Mesothelial cell of epicardium (in vitro differentiated cells): ENCODE measurements at regions not wholly inside any gene's neighbourhood (a gene's known extent, or its start where the extent isn't known, plus 50 kb on each side); places are given as distances from the start of the nearest gene placed in this dataset.

Experiments
- DNase-seq, 2 experiments: peaks; one replicate each; pipeline ENCODE4 v3.0.0; 2021; ENCODE audit warnings: low spot score in 2 of 2; ENCODE audit not compliant: unreplicated experiment in 2 of 2
- H3K27ac Mint-ChIP-seq: 2 replicates; pipeline ENCODE4 v1.8.0; 2021; ENCODE audit warnings: mixed read lengths
- H3K27me3 Mint-ChIP-seq: 2 replicates; pipeline ENCODE4 v1.8.0; 2021; ENCODE audit warnings: low read depth, mixed read lengths
- H3K36me3 Mint-ChIP-seq: 2 replicates; pipeline ENCODE4 v1.8.0; 2021; ENCODE audit warnings: mixed read lengths
- H3K4me1 Mint-ChIP-seq: 2 replicates; pipeline ENCODE4 v1.8.0; 2021; ENCODE audit warnings: mixed read lengths
- H3K4me3 Mint-ChIP-seq: 2 replicates; pipeline ENCODE4 v1.8.0; 2021; ENCODE audit warnings: mild to moderate bottlenecking, moderate library complexity, mixed read lengths
- H3K9me3 Mint-ChIP-seq: 2 replicates; pipeline ENCODE4 v1.8.0; 2021; ENCODE audit warnings: mixed read lengths
- TF ChIP-seq, protein P1 (sequence below): fragments of 200-600 bp; sonication (generic); IDR thresholded peaks from one replicate; pipeline ENCODE4 v1.5.0; 2021; ENCODE audit warnings: antibody characterized with exemption; ENCODE audit not compliant: unreplicated experiment

DNA sequence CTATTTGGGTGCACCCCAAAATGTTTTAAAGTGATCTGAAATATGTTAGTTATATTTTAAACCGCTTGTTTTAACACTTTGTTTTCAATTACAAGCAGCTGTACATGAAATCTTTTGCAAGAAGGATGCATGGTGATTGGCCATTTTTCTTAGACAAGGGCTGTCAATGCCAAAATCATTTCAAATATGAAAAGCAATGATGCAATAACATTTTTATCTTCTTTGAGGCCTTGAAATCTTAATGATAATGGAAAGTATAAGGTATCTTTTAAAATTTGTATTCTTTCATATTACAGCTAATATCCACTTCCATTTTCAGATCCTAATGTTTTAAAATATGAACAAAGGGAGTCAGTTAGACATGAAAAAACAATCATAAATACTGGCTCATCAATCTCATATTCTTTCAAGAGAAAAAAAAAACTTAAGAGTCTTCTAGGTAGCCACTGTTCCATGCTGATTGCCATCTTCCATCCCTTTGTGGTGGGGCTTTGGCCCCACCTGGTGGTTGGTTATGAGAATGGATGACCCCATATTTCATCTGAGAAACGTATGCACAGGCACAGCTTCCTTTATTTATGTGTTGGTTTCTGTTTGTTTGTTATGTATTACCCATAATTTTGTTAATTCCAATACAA is 330.3 kb upstream of the MIR17HG start:
- H3K27me3 Mint-ChIP-seq = no peaks in the 10 kb centered on the region
- H3K4me3 Mint-ChIP-seq = no peak overlapping the region
- H3K9me3 Mint-ChIP-seq = no peaks in the 10 kb centered on the region
- no peak overlapping the region for H3K27ac Mint-ChIP-seq
- TF ChIP-seq, protein P1, sequence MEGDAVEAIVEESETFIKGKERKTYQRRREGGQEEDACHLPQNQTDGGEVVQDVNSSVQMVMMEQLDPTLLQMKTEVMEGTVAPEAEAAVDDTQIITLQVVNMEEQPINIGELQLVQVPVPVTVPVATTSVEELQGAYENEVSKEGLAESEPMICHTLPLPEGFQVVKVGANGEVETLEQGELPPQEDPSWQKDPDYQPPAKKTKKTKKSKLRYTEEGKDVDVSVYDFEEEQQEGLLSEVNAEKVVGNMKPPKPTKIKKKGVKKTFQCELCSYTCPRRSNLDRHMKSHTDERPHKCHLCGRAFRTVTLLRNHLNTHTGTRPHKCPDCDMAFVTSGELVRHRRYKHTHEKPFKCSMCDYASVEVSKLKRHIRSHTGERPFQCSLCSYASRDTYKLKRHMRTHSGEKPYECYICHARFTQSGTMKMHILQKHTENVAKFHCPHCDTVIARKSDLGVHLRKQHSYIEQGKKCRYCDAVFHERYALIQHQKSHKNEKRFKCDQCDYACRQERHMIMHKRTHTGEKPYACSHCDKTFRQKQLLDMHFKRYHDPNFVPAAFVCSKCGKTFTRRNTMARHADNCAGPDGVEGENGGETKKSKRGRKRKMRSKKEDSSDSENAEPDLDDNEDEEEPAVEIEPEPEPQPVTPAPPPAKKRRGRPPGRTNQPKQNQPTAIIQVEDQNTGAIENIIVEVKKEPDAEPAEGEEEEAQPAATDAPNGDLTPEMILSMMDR = peak; percentile 80
- H3K4me1 Mint-ChIP-seq = peaks cover 10% of the 10 kb centered on the region
- DNase-seq = peak in 1 of 2 experiments; percentile 61
- H3K36me3 Mint-ChIP-seq = no peaks in the 10 kb centered on the region

DNA sequence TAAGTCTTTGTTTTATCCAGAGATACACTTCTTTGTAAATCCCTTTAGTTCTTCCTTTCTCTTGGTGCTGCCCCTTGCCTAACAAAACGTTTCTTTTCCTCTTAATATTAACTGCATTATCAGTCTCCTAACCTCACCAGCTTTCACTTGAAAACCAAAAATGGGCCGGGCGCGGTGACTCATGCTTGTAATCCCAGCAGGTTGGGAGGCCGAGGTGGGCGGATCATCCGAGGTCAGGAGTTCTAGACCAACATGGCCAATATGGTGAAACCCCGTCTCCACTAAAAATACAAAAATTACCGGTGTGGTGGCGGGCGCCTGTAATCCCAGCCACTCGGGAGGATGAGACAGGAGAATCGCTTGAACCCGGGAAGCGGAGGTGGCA is 329.8 kb upstream of the MIR17HG start:
- H3K27ac Mint-ChIP-seq = no peak overlapping the region
- H3K4me3 Mint-ChIP-seq = no peak overlapping the region
- TF ChIP-seq, protein P1 = no peak
- no peak for DNase-seq
- no peaks in the 10 kb centered on the region for H3K9me3 Mint-ChIP-seq
- H3K36me3 Mint-ChIP-seq = no peaks in the 10 kb centered on the region
- peaks cover 10% of the 10 kb centered on the region for H3K4me1 Mint-ChIP-seq
- no peaks in the 10 kb centered on the region for H3K27me3 Mint-ChIP-seq

DNA sequence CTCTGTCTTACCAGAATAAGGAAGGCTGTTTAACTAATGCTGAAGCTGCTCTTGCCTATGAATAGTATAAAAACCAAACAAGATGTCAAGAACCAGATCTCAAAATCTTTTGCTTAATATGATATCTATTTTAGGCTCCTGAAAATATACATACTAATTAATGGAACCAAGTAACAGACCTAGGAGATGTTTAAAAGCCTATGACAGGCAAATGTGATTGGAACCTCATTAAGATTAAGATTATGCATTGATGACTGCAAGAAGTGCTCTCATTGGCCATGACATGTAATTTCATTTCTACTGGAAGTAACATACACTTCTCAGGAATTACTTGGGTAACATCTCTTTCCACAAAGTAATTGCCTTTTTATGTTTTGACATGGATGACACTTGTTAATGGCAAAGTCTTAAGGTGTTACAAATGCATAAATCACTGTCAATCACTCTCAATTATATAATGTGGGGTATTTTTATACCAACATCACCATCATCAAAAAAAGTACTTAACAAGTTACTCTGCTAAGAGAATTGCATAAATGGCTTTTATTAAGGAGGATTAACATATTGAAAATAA is 326.9 kb upstream of the MIR17HG start:
- H3K27me3 Mint-ChIP-seq = no peaks in the 10 kb centered on the region
- no peak overlapping the region for H3K4me3 Mint-ChIP-seq
- TF ChIP-seq, protein P1 = no peak
- no peak for DNase-seq
- H3K9me3 Mint-ChIP-seq = no peaks in the 10 kb centered on the region
- H3K27ac Mint-ChIP-seq = no peak overlapping the region
- H3K4me1 Mint-ChIP-seq = peaks cover 6% of the 10 kb centered on the region
- H3K36me3 Mint-ChIP-seq = no peaks in the 10 kb centered on the region

DNA sequence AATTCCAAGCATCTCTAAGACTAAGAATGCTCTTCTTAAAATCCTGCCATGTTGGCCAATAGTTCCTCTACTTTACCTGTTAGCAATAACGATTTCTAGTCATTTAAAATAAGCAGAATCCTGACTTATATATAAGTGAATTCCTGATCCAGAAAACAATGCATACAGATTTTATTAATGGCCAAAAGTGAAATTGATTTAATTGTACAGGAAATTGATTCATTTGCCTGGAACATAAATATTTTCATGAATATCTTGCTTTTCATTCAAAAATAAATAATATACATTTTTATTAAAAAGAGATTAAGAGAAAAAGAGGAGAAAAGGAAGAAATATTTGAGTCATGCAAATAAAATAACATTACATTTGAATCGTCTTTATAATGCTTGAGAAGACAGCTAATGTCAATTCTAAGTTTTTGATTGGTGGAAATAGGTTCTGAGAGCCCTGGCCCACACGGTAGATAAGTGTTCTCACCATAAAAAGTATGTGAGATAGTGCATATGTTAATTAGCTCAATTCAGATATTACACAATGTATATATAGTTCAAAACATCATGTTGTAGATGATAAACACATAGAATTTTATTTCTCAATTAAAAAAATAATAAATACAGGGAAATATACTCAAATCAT is 323.2 kb upstream of the MIR17HG start:
- no peaks in the 10 kb centered on the region for H3K36me3 Mint-ChIP-seq
- peaks cover 7% of the 10 kb centered on the region for H3K27me3 Mint-ChIP-seq
- H3K27ac Mint-ChIP-seq = no peak overlapping the region
- H3K4me3 Mint-ChIP-seq = no peak overlapping the region
- TF ChIP-seq, protein P1 = no peak
- H3K4me1 Mint-ChIP-seq = no peaks in the 10 kb centered on the region
- no peak for DNase-seq
- no peaks in the 10 kb centered on the region for H3K9me3 Mint-ChIP-seq

DNA sequence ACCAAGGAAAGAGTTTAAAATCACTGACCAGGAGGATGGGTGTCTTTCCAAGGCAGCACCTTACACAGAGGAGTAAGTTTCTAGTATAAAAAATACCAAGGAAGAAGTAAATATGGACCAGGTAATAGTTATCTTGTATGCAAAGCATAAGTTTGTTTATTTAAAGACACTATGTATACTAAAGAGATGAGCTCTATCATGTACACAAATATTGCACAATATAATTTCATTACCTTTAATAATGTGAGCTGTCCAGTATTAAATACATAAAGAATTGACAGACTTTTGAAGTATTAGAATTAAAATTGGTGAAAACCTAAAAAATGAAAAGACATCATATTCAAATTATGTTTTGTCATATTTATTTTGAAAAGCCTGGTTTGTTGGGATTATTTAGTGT is 322.0 kb upstream of the MIR17HG start:
- Mint-ChIP-seq H3K27me3 (peaks cover 11% of the 10 kb centered on the region), H3K9me3 (no peaks in the 10 kb centered on the region), H3K27ac (no peak overlapping the region), H3K4me3 (no peak overlapping the region), H3K4me1 (no peaks in the 10 kb centered on the region), H3K36me3 (no peaks in the 10 kb centered on the region)
- no peak for DNase-seq
- TF ChIP-seq, protein P1 = no peak
